ENCODE measurements at regions not wholly inside any gene's neighbourhood (a gene's known extent, or its start where the extent isn't known, plus 50 kb on each side); places are given as distances from the start of the nearest gene placed in this dataset.
"Not testable (repeated sequence)": the region's sequence is repeated elsewhere in the genome, so short reads cannot be mapped to it uniquely, and the experiment has no call there.

- DNase-seq (no peak), ATAC-seq (ENCODE audit: insufficient read depth, low FRiP score) (no peak)
- Histone ChIP-seq H3K9me3 (ENCODE audit: control insufficient read depth in 4 of 4, insufficient read depth in 3 of 4, low read length in 3 of 4) (no peaks in the 10 kb centered on the region), H3K9ac (ENCODE audit: insufficient read depth in 1 of 2, low read length in 2 of 2) (no peak overlapping the region), H3K4me3 (no peak overlapping the region), H3K4me1 (ENCODE audit: control insufficient read depth in 5 of 5, insufficient read depth in 5 of 5, low read length in 5 of 5) (no peaks in the 10 kb centered on the region), H3K27me3 (ENCODE audit: control insufficient read depth in 3 of 3, insufficient read depth in 3 of 3, low read length in 2 of 3) (no peaks in the 10 kb centered on the region), H3K36me3 (ENCODE audit: control insufficient read depth in 4 of 4, insufficient read depth in 4 of 4, low read length in 4 of 4) (no peaks in the 10 kb centered on the region), H3K27ac (ENCODE audit: low read depth in 1 of 2, low read length in 1 of 2) (no peak overlapping the region)
- no peak for TF ChIP-seq CTCF (IDR thresholded peaks at IDR 0.05; ENCODE audit: control extremely low read depth, extremely low read depth)
- 89 to 95% methylated on average over 4 of the region's 4 CpGs for WGBS, 2 donors
Measured at GRCh38 chr14:105591052-105591451, 64.7 kb downstream of the TMEM121 start.

GRCh38 chr14:105591792-105592341 lies 65.5 kb downstream of the TMEM121 start:
- not testable (repeated sequence) for ATAC-seq (ENCODE audit: insufficient read depth, low FRiP score); H3K27ac ChIP-seq (ENCODE audit: low read depth in 1 of 2, low read length in 1 of 2); H3K9ac ChIP-seq (ENCODE audit: insufficient read depth in 1 of 2, low read length in 2 of 2); H3K4me1 ChIP-seq (ENCODE audit: control insufficient read depth in 5 of 5, insufficient read depth in 5 of 5, low read length in 5 of 5); H3K27me3 ChIP-seq (ENCODE audit: control insufficient read depth in 3 of 3, insufficient read depth in 3 of 3, low read length in 2 of 3); H3K9me3 ChIP-seq (ENCODE audit: control insufficient read depth in 4 of 4, insufficient read depth in 3 of 4, low read length in 3 of 4); DNase-seq; H3K4me3 ChIP-seq; H3K36me3 ChIP-seq (ENCODE audit: control insufficient read depth in 4 of 4, insufficient read depth in 4 of 4, low read length in 4 of 4)
- WGBS, 2 donors: 91% methylated on average over 20 to 27 of the region's 27 CpGs

- WGBS, 2 donors: 87 to 91% methylated on average over 5 to 7 of the region's 13 CpGs
- not testable (repeated sequence) for H3K36me3 ChIP-seq (ENCODE audit: control insufficient read depth in 4 of 4, insufficient read depth in 4 of 4, low read length in 4 of 4); ATAC-seq (ENCODE audit: insufficient read depth, low FRiP score); H3K9me3 ChIP-seq (ENCODE audit: control insufficient read depth in 4 of 4, insufficient read depth in 3 of 4, low read length in 3 of 4); DNase-seq; H3K4me3 ChIP-seq; H3K27me3 ChIP-seq (ENCODE audit: control insufficient read depth in 3 of 3, insufficient read depth in 3 of 3, low read length in 2 of 3); H3K4me1 ChIP-seq (ENCODE audit: control insufficient read depth in 5 of 5, insufficient read depth in 5 of 5, low read length in 5 of 5); H3K9ac ChIP-seq (ENCODE audit: insufficient read depth in 1 of 2, low read length in 2 of 2); H3K27ac ChIP-seq (ENCODE audit: low read depth in 1 of 2, low read length in 1 of 2)
Measured at GRCh38 chr14:105592646-105593045, 66.3 kb downstream of the TMEM121 start.

GRCh38 chr14:105595346-105595745 lies 69.0 kb downstream of the TMEM121 start:
- H3K4me1 ChIP-seq (ENCODE audit: control insufficient read depth in 5 of 5, insufficient read depth in 5 of 5, low read length in 5 of 5); H3K4me3 ChIP-seq; H3K27me3 ChIP-seq (ENCODE audit: control insufficient read depth in 3 of 3, insufficient read depth in 3 of 3, low read length in 2 of 3); H3K9me3 ChIP-seq (ENCODE audit: control insufficient read depth in 4 of 4, insufficient read depth in 3 of 4, low read length in 3 of 4); H3K36me3 ChIP-seq (ENCODE audit: control insufficient read depth in 4 of 4, insufficient read depth in 4 of 4, low read length in 4 of 4); ATAC-seq (ENCODE audit: insufficient read depth, low FRiP score); DNase-seq; H3K9ac ChIP-seq (ENCODE audit: insufficient read depth in 1 of 2, low read length in 2 of 2); H3K27ac ChIP-seq (ENCODE audit: low read depth in 1 of 2, low read length in 1 of 2): not testable (repeated sequence)
- WGBS, 2 donors: 92 to 100% methylated on average over 6 to 13 of the region's 21 CpGs

GRCh38 chr14:105596374-105596773 lies 70.0 kb downstream of the TMEM121 start:
- not testable (repeated sequence) for H3K27ac ChIP-seq (ENCODE audit: low read depth in 1 of 2, low read length in 1 of 2); DNase-seq; H3K4me1 ChIP-seq (ENCODE audit: control insufficient read depth in 5 of 5, insufficient read depth in 5 of 5, low read length in 5 of 5); H3K27me3 ChIP-seq (ENCODE audit: control insufficient read depth in 3 of 3, insufficient read depth in 3 of 3, low read length in 2 of 3); ATAC-seq (ENCODE audit: insufficient read depth, low FRiP score); H3K36me3 ChIP-seq (ENCODE audit: control insufficient read depth in 4 of 4, insufficient read depth in 4 of 4, low read length in 4 of 4); H3K4me3 ChIP-seq; H3K9me3 ChIP-seq (ENCODE audit: control insufficient read depth in 4 of 4, insufficient read depth in 3 of 4, low read length in 3 of 4); H3K9ac ChIP-seq (ENCODE audit: insufficient read depth in 1 of 2, low read length in 2 of 2)
- 52 to 82% methylated on average over 5 to 6 of the region's 6 CpGs for WGBS, 2 donors

- H3K9ac ChIP-seq (ENCODE audit: insufficient read depth in 1 of 2, low read length in 2 of 2); H3K36me3 ChIP-seq (ENCODE audit: control insufficient read depth in 4 of 4, insufficient read depth in 4 of 4, low read length in 4 of 4); ATAC-seq (ENCODE audit: insufficient read depth, low FRiP score); H3K9me3 ChIP-seq (ENCODE audit: control insufficient read depth in 4 of 4, insufficient read depth in 3 of 4, low read length in 3 of 4); H3K27ac ChIP-seq (ENCODE audit: low read depth in 1 of 2, low read length in 1 of 2); H3K4me1 ChIP-seq (ENCODE audit: control insufficient read depth in 5 of 5, insufficient read depth in 5 of 5, low read length in 5 of 5); DNase-seq; H3K27me3 ChIP-seq (ENCODE audit: control insufficient read depth in 3 of 3, insufficient read depth in 3 of 3, low read length in 2 of 3); H3K4me3 ChIP-seq: not testable (repeated sequence)
- 91 to 94% methylated on average over 18 to 28 of the region's 29 CpGs for WGBS, 2 donors
Measured at GRCh38 chr14:105598040-105598763, 71.8 kb downstream of the TMEM121 start.

- H3K27ac ChIP-seq (ENCODE audit: low read depth in 1 of 2, low read length in 1 of 2); H3K36me3 ChIP-seq (ENCODE audit: control insufficient read depth in 4 of 4, insufficient read depth in 4 of 4, low read length in 4 of 4); ATAC-seq (ENCODE audit: insufficient read depth, low FRiP score); H3K9ac ChIP-seq (ENCODE audit: insufficient read depth in 1 of 2, low read length in 2 of 2); H3K4me3 ChIP-seq; H3K9me3 ChIP-seq (ENCODE audit: control insufficient read depth in 4 of 4, insufficient read depth in 3 of 4, low read length in 3 of 4); H3K4me1 ChIP-seq (ENCODE audit: control insufficient read depth in 5 of 5, insufficient read depth in 5 of 5, low read length in 5 of 5); H3K27me3 ChIP-seq (ENCODE audit: control insufficient read depth in 3 of 3, insufficient read depth in 3 of 3, low read length in 2 of 3); DNase-seq: not testable (repeated sequence)
- 87 to 90% methylated on average over 22 to 24 of the region's 26 CpGs for WGBS, 2 donors
Measured at GRCh38 chr14:105598925-105599586, 72.7 kb downstream of the TMEM121 start.
